GM19395 (cell line): ENCODE measurements at regions not wholly inside any gene's neighbourhood (a gene's known extent, or its start where the extent isn't known, plus 50 kb on each side); places are given as distances from the start of the nearest gene placed in this dataset.
"Not testable (repeated sequence)": the region's sequence is repeated elsewhere in the genome, so short reads cannot be mapped to it uniquely, and the experiment has no call there.

ENCODE experiments used
- ATAC-seq: cut with Tn5 transposase; IDR thresholded peaks from one replicate; pipeline ENCODE4 v1.9.1; 2021; ENCODE audit warnings: mild to moderate bottlenecking, moderate library complexity; ENCODE audit not compliant: unreplicated experiment

GRCh38 chr3:115384381-115384780, 237.3 kb upstream of the ZBTB20 start:
- no peak for ATAC-seq

- no peak for ATAC-seq
Observed at GRCh38 chr3:115385774-115386730, 237.3 kb upstream of the GAP43 start.

- ATAC-seq, result no peak
Observed at GRCh38 chr3:115388166-115388565, 235.1 kb upstream of the GAP43 start.

GRCh38 chr3:115388811-115389210, 234.5 kb upstream of the GAP43 start:
- no peak for ATAC-seq

- no peak for ATAC-seq
Observed at GRCh38 chr3:115396801-115397200, 226.5 kb upstream of the GAP43 start.

- ATAC-seq, result no peak
Observed at GRCh38 chr3:115397433-115397832, 225.9 kb upstream of the GAP43 start.

GRCh38 chr3:115398506-115398905, 224.8 kb upstream of the GAP43 start:
- ATAC-seq, result no peak

GRCh38 chr3:115399750-115400149, 223.6 kb upstream of the GAP43 start:
- no peak for ATAC-seq

- no peak for ATAC-seq
Observed at GRCh38 chr3:115401298-115401697, 222.0 kb upstream of the GAP43 start.

- ATAC-seq, result no peak
Observed at GRCh38 chr3:115401851-115402501, 221.3 kb upstream of the GAP43 start.

- ATAC-seq, result no peak
Observed at GRCh38 chr3:115402651-115403050, 220.7 kb upstream of the GAP43 start.

GRCh38 chr3:115403786-115404185, 219.5 kb upstream of the GAP43 start:
- no peak for ATAC-seq

GRCh38 chr3:115409596-115409995, 213.7 kb upstream of the GAP43 start:
- ATAC-seq, result no peak

- not testable (repeated sequence) for ATAC-seq
Observed at GRCh38 chr3:115414610-115415009, 208.7 kb upstream of the GAP43 start.

GRCh38 chr3:115415246-115415996, 207.9 kb upstream of the GAP43 start:
- no peak for ATAC-seq

GRCh38 chr3:115418583-115418982, 204.7 kb upstream of the GAP43 start:
- no peak for ATAC-seq

- ATAC-seq, result no peak
Observed at GRCh38 chr3:115420086-115420485, 203.2 kb upstream of the GAP43 start.

- ATAC-seq, result no peak
Observed at GRCh38 chr3:115423170-115423569, 200.1 kb upstream of the GAP43 start.

- ATAC-seq, result no peak
Observed at GRCh38 chr3:115428841-115429240, 194.5 kb upstream of the GAP43 start.

GRCh38 chr3:115436767-115437301, 186.5 kb upstream of the GAP43 start:
- ATAC-seq, result no peak

GRCh38 chr3:115438799-115439198, 184.5 kb upstream of the GAP43 start:
- no peak for ATAC-seq
